PFSK-1 (cell line): ENCODE measurements at regions not wholly inside any gene's neighbourhood (a gene's known extent, or its start where the extent isn't known, plus 50 kb on each side); places are given as distances from the start of the nearest gene placed in this dataset.

ENCODE experiments used
- FOXP2 ChIP-seq: optimal IDR thresholded peaks from 2 replicates; pipeline ENCODE3; 2011; ENCODE audit warnings: borderline replicate concordance, control low read depth, inconsistent platforms; ENCODE audit not compliant: insufficient read depth; ENCODE audit errors: extremely low read length, extremely low read depth
- POLR2AphosphoS5 ChIP-seq: IDR thresholded peaks from 2 replicates; pipeline ENCODE4 v1.6.1; 2012; ENCODE audit warnings: low read depth, mild to moderate bottlenecking, control low read depth, low read length, moderate library complexity
- REST ChIP-seq, 2 experiments: IDR thresholded peaks; 2 replicates each; pipeline versions ENCODE4 v1.6.1 to v1.8.0; 2011 to 2012; ENCODE audit warnings: low read depth in 2 of 2, low read length in 2 of 2, control low read depth in 1 of 2, inconsistent platforms in 1 of 2, mild to moderate bottlenecking in 1 of 2, moderate library complexity in 1 of 2; ENCODE audit not compliant: insufficient read depth in 1 of 2
- SIN3A ChIP-seq: IDR thresholded peaks from 2 replicates; pipeline ENCODE4 v1.6.1; 2012; ENCODE audit warnings: mild to moderate bottlenecking, low read length, moderate library complexity, borderline replicate concordance; ENCODE audit not compliant: insufficient read depth
- TAF1 ChIP-seq: IDR thresholded peaks from 2 replicates; pipeline ENCODE4 v1.6.1; 2012; ENCODE audit warnings: low read length, control low read depth, borderline replicate concordance; ENCODE audit not compliant: insufficient read depth

GRCh38 chr10:42883993-42884983, 101.7 kb downstream of the BMS1 start:
- no peak for TF ChIP-seq POLR2AphosphoS5
- no peak for TF ChIP-seq SIN3A
- TF ChIP-seq TAF1: no peak
- TF ChIP-seq FOXP2: no peak
- no peak for TF ChIP-seq REST (IDR thresholded peaks at IDR 0.05; ENCODE audit: insufficient read depth in 1 of 2, low read depth in 2 of 2, low read length in 2 of 2)

GRCh38 chr10:42885491-42886270, 103.1 kb downstream of the BMS1 start:
- TF ChIP-seq TAF1 (no peak), SIN3A (no peak), FOXP2 (no peak), POLR2AphosphoS5 (no peak), REST (IDR thresholded peaks at IDR 0.05; ENCODE audit: insufficient read depth in 1 of 2, low read depth in 2 of 2, low read length in 2 of 2) (no peak)

GRCh38 chr10:42887734-42888503, 105.3 kb downstream of the BMS1 start:
- no peak for TF ChIP-seq FOXP2
- TF ChIP-seq SIN3A: no peak
- no peak for TF ChIP-seq POLR2AphosphoS5
- TF ChIP-seq TAF1: no peak
- TF ChIP-seq REST (IDR thresholded peaks at IDR 0.05; ENCODE audit: insufficient read depth in 1 of 2, low read depth in 2 of 2, low read length in 2 of 2): no peak

GRCh38 chr10:42888504-42889095, 106.0 kb downstream of the BMS1 start:
- TF ChIP-seq REST (IDR thresholded peaks at IDR 0.05; ENCODE audit: insufficient read depth in 1 of 2, low read depth in 2 of 2, low read length in 2 of 2) (no peak), POLR2AphosphoS5 (no peak), FOXP2 (no peak), TAF1 (no peak), SIN3A (no peak)
